ENCODE measurements at regions not wholly inside any gene's neighbourhood (a gene's known extent, or its start where the extent isn't known, plus 50 kb on each side); places are given as distances from the start of the nearest gene placed in this dataset.

DNA sequence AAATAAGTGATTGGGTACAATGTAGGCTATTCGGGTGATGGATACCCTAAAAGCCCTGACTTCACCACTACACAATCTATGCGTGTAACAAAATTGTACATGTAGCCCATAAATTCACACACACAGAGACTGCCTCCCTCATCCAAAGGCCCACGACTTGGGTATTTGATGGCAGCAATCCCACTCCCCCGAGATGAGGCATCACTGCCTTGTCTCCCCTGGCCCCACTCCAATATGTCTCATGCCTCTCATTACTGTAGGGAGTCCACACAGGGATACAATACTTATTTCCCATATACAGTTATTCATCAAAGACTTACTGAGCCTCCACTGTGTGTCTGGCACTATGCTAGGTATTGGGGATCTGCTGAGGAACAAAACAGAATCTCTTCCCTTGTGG is 192.6 kb downstream of the CBLN1 start:
- Histone ChIP-seq H3K9ac (ENCODE audit: low read depth in 1 of 2, low read length in 2 of 2) (no peak overlapping the region), H3K4me1 (ENCODE audit: control insufficient read depth in 2 of 2, insufficient read depth in 2 of 2, low read length in 2 of 2) (no peaks in the 10 kb centered on the region), H3K27ac (ENCODE audit: low read depth in 2 of 2, low read length in 2 of 2) (no peak overlapping the region), H3K9me3 (ENCODE audit: control insufficient read depth in 2 of 2, low read length in 2 of 2) (no peaks in the 10 kb centered on the region), H3K4me3 (ENCODE audit: low read length in 2 of 2) (no peak overlapping the region), H3K27me3 (ENCODE audit: control insufficient read depth in 2 of 2, insufficient read depth in 2 of 2, low read length in 2 of 2) (no peaks in the 10 kb centered on the region), H3K36me3 (ENCODE audit: control insufficient read depth in 2 of 2, insufficient read depth in 2 of 2, low read length in 2 of 2) (no peaks in the 10 kb centered on the region)

DNA sequence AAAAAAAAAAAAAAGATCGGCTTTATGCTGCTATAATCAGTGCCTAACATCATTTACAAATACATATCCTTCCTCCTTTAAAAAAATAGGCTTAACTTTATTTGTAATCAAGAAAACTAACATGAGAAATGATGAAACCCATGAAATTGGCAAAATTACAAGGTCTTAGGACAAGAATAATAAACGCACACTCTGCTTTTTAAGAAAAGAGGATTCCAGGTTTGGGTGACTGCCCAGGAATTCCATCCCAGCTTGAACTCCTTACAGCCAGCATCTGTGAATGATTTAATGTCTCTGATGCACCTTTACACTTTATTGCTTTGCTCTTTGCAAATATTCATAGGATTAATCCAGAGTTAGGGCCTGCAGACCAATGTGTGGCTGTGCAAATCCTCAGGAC is 196.0 kb downstream of the CBLN1 start:
- Histone ChIP-seq H3K27ac (ENCODE audit: low read depth in 2 of 2, low read length in 2 of 2) (no peak overlapping the region), H3K9me3 (ENCODE audit: control insufficient read depth in 2 of 2, low read length in 2 of 2) (no peaks in the 10 kb centered on the region), H3K27me3 (ENCODE audit: control insufficient read depth in 2 of 2, insufficient read depth in 2 of 2, low read length in 2 of 2) (no peaks in the 10 kb centered on the region), H3K4me3 (ENCODE audit: low read length in 2 of 2) (no peak overlapping the region), H3K9ac (ENCODE audit: low read depth in 1 of 2, low read length in 2 of 2) (no peak overlapping the region), H3K4me1 (ENCODE audit: control insufficient read depth in 2 of 2, insufficient read depth in 2 of 2, low read length in 2 of 2) (no peaks in the 10 kb centered on the region), H3K36me3 (ENCODE audit: control insufficient read depth in 2 of 2, insufficient read depth in 2 of 2, low read length in 2 of 2) (no peaks in the 10 kb centered on the region)

DNA sequence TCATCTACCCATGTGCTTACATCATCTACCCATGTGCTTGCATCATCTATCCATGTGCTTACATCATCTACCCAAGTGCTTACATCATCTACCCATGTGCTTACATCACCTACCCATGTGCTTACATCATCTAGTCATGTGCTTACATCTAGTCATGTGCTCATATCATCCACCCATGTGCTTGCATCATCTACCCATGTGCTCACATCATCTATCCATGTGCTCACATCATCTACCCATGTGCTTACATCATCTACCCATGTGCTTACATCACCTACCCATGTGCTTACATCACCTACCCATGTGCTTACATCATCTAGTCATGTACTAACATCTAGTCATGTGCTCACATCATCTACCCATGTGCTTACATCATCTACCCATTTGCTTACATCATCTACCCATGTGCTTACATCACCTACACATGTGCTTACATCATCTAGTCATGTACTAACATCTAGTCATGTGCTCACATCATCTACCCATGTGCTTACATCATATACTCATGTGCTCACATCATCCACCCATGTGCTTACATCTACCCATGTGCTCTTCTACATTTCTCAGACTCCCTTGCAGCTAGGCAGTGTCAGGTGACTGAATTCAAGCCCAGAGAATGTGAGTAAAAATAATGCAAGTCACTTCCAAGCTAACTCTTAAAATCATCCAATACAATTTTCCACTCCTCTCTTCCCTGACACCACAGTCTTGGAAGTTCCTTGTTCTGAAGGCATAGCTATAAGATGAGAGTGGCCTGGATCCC is 196.8 kb downstream of the CBLN1 start:
- H3K36me3 ChIP-seq (ENCODE audit: control insufficient read depth in 2 of 2, insufficient read depth in 2 of 2, low read length in 2 of 2), result no peaks in the 10 kb centered on the region
- no peak overlapping the region for H3K27ac ChIP-seq (ENCODE audit: low read depth in 2 of 2, low read length in 2 of 2)
- no peak overlapping the region for H3K9ac ChIP-seq (ENCODE audit: low read depth in 1 of 2, low read length in 2 of 2)
- H3K4me3 ChIP-seq (ENCODE audit: low read length in 2 of 2), result no peak overlapping the region
- no peaks in the 10 kb centered on the region for H3K27me3 ChIP-seq (ENCODE audit: control insufficient read depth in 2 of 2, insufficient read depth in 2 of 2, low read length in 2 of 2)
- no peaks in the 10 kb centered on the region for H3K9me3 ChIP-seq (ENCODE audit: control insufficient read depth in 2 of 2, low read length in 2 of 2)
- H3K4me1 ChIP-seq (ENCODE audit: control insufficient read depth in 2 of 2, insufficient read depth in 2 of 2, low read length in 2 of 2), result no peaks in the 10 kb centered on the region

DNA sequence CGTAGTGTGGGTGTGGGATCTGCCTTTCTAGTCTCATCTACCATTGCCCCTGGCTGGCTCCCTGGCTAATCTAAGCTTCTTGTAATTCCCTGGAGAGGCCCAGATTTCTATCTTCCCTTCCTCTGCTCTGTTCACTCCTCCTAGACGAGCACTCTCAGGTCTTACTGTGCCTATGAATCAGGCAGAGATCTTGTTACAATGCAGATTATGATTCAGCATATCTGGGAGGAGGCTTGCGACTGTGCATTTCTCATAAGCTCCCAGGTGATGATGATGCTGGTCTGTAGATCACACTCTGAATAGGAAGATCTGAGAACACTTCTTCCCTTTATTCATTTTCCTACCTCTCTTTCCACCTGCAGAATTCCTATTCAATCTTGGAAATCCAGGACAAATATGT is 200.1 kb downstream of the CBLN1 start:
- no peaks in the 10 kb centered on the region for H3K36me3 ChIP-seq (ENCODE audit: control insufficient read depth in 2 of 2, insufficient read depth in 2 of 2, low read length in 2 of 2)
- H3K9me3 ChIP-seq (ENCODE audit: control insufficient read depth in 2 of 2, low read length in 2 of 2), result peaks cover 0 to 3% of the 10 kb centered on the region in 2 donors
- H3K27ac ChIP-seq (ENCODE audit: low read depth in 2 of 2, low read length in 2 of 2), result no peak overlapping the region
- H3K4me3 ChIP-seq (ENCODE audit: low read length in 2 of 2), result no peak overlapping the region
- no peaks in the 10 kb centered on the region for H3K4me1 ChIP-seq (ENCODE audit: control insufficient read depth in 2 of 2, insufficient read depth in 2 of 2, low read length in 2 of 2)
- no peak overlapping the region for H3K9ac ChIP-seq (ENCODE audit: low read depth in 1 of 2, low read length in 2 of 2)
- no peaks in the 10 kb centered on the region for H3K27me3 ChIP-seq (ENCODE audit: control insufficient read depth in 2 of 2, insufficient read depth in 2 of 2, low read length in 2 of 2)

- H3K9ac ChIP-seq (ENCODE audit: low read depth in 1 of 2, low read length in 2 of 2), result no peak overlapping the region
- no peak overlapping the region for H3K4me3 ChIP-seq (ENCODE audit: low read length in 2 of 2)
- no peaks in the 10 kb centered on the region for H3K27me3 ChIP-seq (ENCODE audit: control insufficient read depth in 2 of 2, insufficient read depth in 2 of 2, low read length in 2 of 2)
- H3K9me3 ChIP-seq (ENCODE audit: control insufficient read depth in 2 of 2, low read length in 2 of 2), result peaks cover 0 to 3% of the 10 kb centered on the region in 2 donors
- H3K36me3 ChIP-seq (ENCODE audit: control insufficient read depth in 2 of 2, insufficient read depth in 2 of 2, low read length in 2 of 2), result no peaks in the 10 kb centered on the region
- H3K4me1 ChIP-seq (ENCODE audit: control insufficient read depth in 2 of 2, insufficient read depth in 2 of 2, low read length in 2 of 2), result no peaks in the 10 kb centered on the region
- no peak overlapping the region for H3K27ac ChIP-seq (ENCODE audit: low read depth in 2 of 2, low read length in 2 of 2)
Measured at GRCh38 chr16:49081086-49081485, 200.6 kb downstream of the CBLN1 start.

DNA sequence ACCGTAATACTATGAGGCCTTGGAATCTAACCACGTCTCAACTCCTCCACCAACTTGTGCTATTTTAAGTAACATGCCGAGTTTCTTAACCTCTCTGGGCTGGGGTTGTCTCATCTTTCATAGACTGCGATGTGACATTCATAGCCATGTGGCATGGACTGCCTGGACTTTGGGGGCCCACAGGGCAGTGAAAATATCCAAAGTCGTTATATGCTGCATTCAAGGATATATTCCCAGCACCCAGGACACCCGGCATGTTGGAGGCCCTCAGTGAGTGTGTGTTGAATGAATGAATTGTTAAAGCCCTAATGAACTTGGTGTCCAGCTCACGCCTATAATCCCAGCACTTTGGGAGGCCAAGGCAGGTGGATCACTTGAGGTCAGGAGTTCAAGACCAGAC is 203.1 kb downstream of the CBLN1 start:
- Histone ChIP-seq H3K27ac (ENCODE audit: low read depth in 2 of 2, low read length in 2 of 2) (no peak overlapping the region), H3K9ac (ENCODE audit: low read depth in 1 of 2, low read length in 2 of 2) (no peak overlapping the region), H3K4me3 (ENCODE audit: low read length in 2 of 2) (no peak overlapping the region), H3K27me3 (ENCODE audit: control insufficient read depth in 2 of 2, insufficient read depth in 2 of 2, low read length in 2 of 2) (no peaks in the 10 kb centered on the region), H3K4me1 (ENCODE audit: control insufficient read depth in 2 of 2, insufficient read depth in 2 of 2, low read length in 2 of 2) (no peaks in the 10 kb centered on the region), H3K9me3 (ENCODE audit: control insufficient read depth in 2 of 2, low read length in 2 of 2) (peaks cover 0 to 3% of the 10 kb centered on the region in 2 donors), H3K36me3 (ENCODE audit: control insufficient read depth in 2 of 2, insufficient read depth in 2 of 2, low read length in 2 of 2) (no peaks in the 10 kb centered on the region)

DNA sequence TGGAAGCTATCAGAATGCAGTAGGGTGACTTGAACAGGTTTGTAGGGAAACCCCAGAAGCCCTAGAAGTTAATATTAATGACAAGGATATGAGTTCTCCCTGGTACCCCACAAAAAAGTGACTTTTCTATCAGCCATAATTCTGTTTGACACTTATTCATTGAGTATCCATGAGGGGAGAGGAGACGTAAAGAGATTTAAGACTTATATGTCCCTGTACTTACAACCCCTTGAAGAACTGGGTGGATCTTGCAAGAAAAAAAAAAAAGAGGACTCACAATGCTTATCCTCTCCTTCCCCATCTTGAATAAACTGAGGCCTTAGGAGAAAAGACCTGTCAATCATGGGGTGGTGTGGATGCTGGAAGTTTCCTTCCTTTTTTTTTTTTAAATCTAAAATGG is 203.5 kb downstream of the CBLN1 start:
- H3K9me3 ChIP-seq (ENCODE audit: control insufficient read depth in 2 of 2, low read length in 2 of 2), result peaks cover 0 to 3% of the 10 kb centered on the region in 2 donors
- no peak overlapping the region for H3K27ac ChIP-seq (ENCODE audit: low read depth in 2 of 2, low read length in 2 of 2)
- no peaks in the 10 kb centered on the region for H3K27me3 ChIP-seq (ENCODE audit: control insufficient read depth in 2 of 2, insufficient read depth in 2 of 2, low read length in 2 of 2)
- no peaks in the 10 kb centered on the region for H3K4me1 ChIP-seq (ENCODE audit: control insufficient read depth in 2 of 2, insufficient read depth in 2 of 2, low read length in 2 of 2)
- H3K36me3 ChIP-seq (ENCODE audit: control insufficient read depth in 2 of 2, insufficient read depth in 2 of 2, low read length in 2 of 2), result no peaks in the 10 kb centered on the region
- H3K4me3 ChIP-seq (ENCODE audit: low read length in 2 of 2), result no peak overlapping the region
- H3K9ac ChIP-seq (ENCODE audit: low read depth in 1 of 2, low read length in 2 of 2), result no peak overlapping the region

DNA sequence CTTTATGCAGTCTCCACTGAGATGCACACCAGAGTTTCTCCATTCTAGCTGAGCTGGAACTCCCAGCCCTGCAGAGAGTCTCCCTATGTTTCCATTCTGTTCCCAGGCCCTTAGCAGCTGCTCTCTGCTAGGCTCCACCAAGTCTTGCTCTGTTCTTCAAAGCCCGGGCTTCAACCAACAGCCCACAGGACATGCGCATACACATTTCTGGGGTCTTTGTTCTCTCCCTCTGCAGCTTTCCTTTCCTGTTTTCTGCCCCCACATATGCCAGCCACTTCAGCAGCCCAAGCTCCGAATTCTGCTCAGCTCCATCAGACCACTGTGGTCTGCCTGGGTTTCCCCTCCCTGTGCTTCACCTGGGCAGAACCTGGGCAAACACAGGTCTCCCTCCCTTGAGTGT is 205.9 kb downstream of the CBLN1 start:
- H3K9me3 ChIP-seq (ENCODE audit: control insufficient read depth in 2 of 2, low read length in 2 of 2), result peaks cover 0 to 3% of the 10 kb centered on the region in 2 donors
- H3K27ac ChIP-seq (ENCODE audit: low read depth in 2 of 2, low read length in 2 of 2), result no peak overlapping the region
- no peaks in the 10 kb centered on the region for H3K27me3 ChIP-seq (ENCODE audit: control insufficient read depth in 2 of 2, insufficient read depth in 2 of 2, low read length in 2 of 2)
- no peaks in the 10 kb centered on the region for H3K36me3 ChIP-seq (ENCODE audit: control insufficient read depth in 2 of 2, insufficient read depth in 2 of 2, low read length in 2 of 2)
- no peak overlapping the region for H3K9ac ChIP-seq (ENCODE audit: low read depth in 1 of 2, low read length in 2 of 2)
- H3K4me3 ChIP-seq (ENCODE audit: low read length in 2 of 2), result no peak overlapping the region
- H3K4me1 ChIP-seq (ENCODE audit: control insufficient read depth in 2 of 2, insufficient read depth in 2 of 2, low read length in 2 of 2), result no peaks in the 10 kb centered on the region

GRCh38 chr16:49068224-49068623 is 213.4 kb downstream of the CBLN1 start:
- Histone ChIP-seq H3K27ac (ENCODE audit: low read depth in 2 of 2, low read length in 2 of 2) (no peak overlapping the region), H3K4me1 (ENCODE audit: control insufficient read depth in 2 of 2, insufficient read depth in 2 of 2, low read length in 2 of 2) (no peaks in the 10 kb centered on the region), H3K36me3 (ENCODE audit: control insufficient read depth in 2 of 2, insufficient read depth in 2 of 2, low read length in 2 of 2) (no peaks in the 10 kb centered on the region), H3K9me3 (ENCODE audit: control insufficient read depth in 2 of 2, low read length in 2 of 2) (no peaks in the 10 kb centered on the region), H3K9ac (ENCODE audit: low read depth in 1 of 2, low read length in 2 of 2) (no peak overlapping the region), H3K4me3 (ENCODE audit: low read length in 2 of 2) (no peak overlapping the region), H3K27me3 (ENCODE audit: control insufficient read depth in 2 of 2, insufficient read depth in 2 of 2, low read length in 2 of 2) (no peaks in the 10 kb centered on the region)

- Histone ChIP-seq H3K4me3 (ENCODE audit: low read length in 2 of 2) (no peak overlapping the region), H3K9ac (ENCODE audit: low read depth in 1 of 2, low read length in 2 of 2) (no peak overlapping the region), H3K4me1 (ENCODE audit: control insufficient read depth in 2 of 2, insufficient read depth in 2 of 2, low read length in 2 of 2) (no peaks in the 10 kb centered on the region), H3K27me3 (ENCODE audit: control insufficient read depth in 2 of 2, insufficient read depth in 2 of 2, low read length in 2 of 2) (no peaks in the 10 kb centered on the region), H3K9me3 (ENCODE audit: control insufficient read depth in 2 of 2, low read length in 2 of 2) (no peaks in the 10 kb centered on the region), H3K27ac (ENCODE audit: low read depth in 2 of 2, low read length in 2 of 2) (no peak overlapping the region), H3K36me3 (ENCODE audit: control insufficient read depth in 2 of 2, insufficient read depth in 2 of 2, low read length in 2 of 2) (no peaks in the 10 kb centered on the region)
Measured at GRCh38 chr16:49067776-49068175, 213.9 kb downstream of the CBLN1 start.
